ENCODE measurements at regions not wholly inside any gene's neighbourhood (a gene's known extent, or its start where the extent isn't known, plus 50 kb on each side); places are given as distances from the start of the nearest gene placed in this dataset.

DNA sequence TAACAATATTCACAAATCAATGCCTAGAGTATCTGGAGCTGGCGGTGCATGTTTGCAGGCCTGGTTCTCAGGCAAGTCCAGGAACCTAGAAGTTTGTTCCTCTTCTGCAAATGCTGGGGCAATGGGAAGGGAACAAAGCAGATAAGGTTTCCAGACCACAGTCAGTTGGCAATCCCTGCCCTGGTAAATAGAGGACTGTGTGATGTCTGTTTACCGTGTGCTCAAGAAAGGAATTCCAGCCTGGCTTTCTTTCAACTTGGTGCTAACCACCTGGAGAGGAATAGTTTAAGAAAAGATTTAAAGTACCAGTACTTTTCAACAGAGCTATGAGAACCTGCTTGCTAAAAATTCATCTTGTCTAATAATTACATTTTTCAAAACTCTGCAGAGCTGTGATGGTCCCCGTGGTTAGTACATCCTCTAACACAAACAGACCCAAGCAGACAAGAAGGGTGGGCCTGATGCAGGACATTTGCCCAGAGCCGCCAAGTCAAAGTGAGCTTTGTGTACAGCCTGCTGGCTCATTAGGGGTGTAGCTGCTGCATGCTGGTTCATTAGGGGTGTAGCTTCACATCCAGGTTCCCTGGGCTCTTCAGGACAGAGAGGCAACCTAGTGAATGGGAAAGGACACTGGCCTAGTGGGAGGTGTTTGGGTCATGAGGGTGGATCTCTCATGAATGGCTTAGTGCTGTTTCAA is 220.5 kb downstream of the SQOR start:
- in situ Hi-C loops (cut with MboI) (no loop called here), intact Hi-C loops (cut with micrococcal nuclease; ENCODE audit: unreplicated experiment) (no loop called here)
- no peak overlapping the region for H3K4me2 ChIP-seq (ENCODE audit: control insufficient read depth, insufficient read depth)
- ChIA-PET CTCF (interaction anchor here (0.8 kb wide), 1 partner anchor 60 kb away, joined by 3 read pairs; no protein-coding TSS in a partner anchor), POLR2A (no interaction called here), SMC1A (ENCODE audit: uncharacterized antibody, unreplicated experiment) (interaction anchor here (0.5 kb wide), 1 partner anchor 38 kb away, joined by 4 read pairs; no protein-coding TSS in a partner anchor), RAD21 (ENCODE audit: unreplicated experiment) (no interaction called here)
- H2AFZ ChIP-seq (ENCODE audit: control insufficient read depth, low read depth, low read length) = no peak overlapping the region
- H3K36me3 ChIP-seq (ENCODE audit: control insufficient read depth in 2 of 2, insufficient read depth in 2 of 2, low read length in 1 of 2) = no peaks in the 10 kb centered on the region
- no peak overlapping the region for H3K4me3 ChIP-seq
- no peaks in the 10 kb centered on the region for H3K27me3 ChIP-seq (replicated peaks in 1 of 2; ENCODE audit: control insufficient read depth in 2 of 2, insufficient read depth in 2 of 2, low read length in 1 of 2)
- no peaks in the 10 kb centered on the region for H3K79me2 ChIP-seq (ENCODE audit: control insufficient read depth, insufficient read depth, low read length)
- no TSS peak for BruUV-seq (replicated peaks)
- no peak for ATAC-seq
- H3K9ac ChIP-seq (ENCODE audit: control insufficient read depth, insufficient read depth, low read length) = no peak overlapping the region
- TF ChIP-seq SREBF1 (IDR thresholded peaks at IDR 0.05; ENCODE audit: low read length) = no peak
- no peak for TF ChIP-seq TCF12 (IDR thresholded peaks at IDR 0.05; ENCODE audit: low read depth, low read length)
- no peak for TF ChIP-seq FOXK2 (IDR thresholded peaks at IDR 0.05)
- no peak for TF ChIP-seq BACH1 (IDR thresholded peaks at IDR 0.05; ENCODE audit: borderline replicate concordance)
- no peak for TF ChIP-seq JUND (IDR thresholded peaks at IDR 0.05; ENCODE audit: low read depth, low read length)
- TF ChIP-seq, protein P1, sequence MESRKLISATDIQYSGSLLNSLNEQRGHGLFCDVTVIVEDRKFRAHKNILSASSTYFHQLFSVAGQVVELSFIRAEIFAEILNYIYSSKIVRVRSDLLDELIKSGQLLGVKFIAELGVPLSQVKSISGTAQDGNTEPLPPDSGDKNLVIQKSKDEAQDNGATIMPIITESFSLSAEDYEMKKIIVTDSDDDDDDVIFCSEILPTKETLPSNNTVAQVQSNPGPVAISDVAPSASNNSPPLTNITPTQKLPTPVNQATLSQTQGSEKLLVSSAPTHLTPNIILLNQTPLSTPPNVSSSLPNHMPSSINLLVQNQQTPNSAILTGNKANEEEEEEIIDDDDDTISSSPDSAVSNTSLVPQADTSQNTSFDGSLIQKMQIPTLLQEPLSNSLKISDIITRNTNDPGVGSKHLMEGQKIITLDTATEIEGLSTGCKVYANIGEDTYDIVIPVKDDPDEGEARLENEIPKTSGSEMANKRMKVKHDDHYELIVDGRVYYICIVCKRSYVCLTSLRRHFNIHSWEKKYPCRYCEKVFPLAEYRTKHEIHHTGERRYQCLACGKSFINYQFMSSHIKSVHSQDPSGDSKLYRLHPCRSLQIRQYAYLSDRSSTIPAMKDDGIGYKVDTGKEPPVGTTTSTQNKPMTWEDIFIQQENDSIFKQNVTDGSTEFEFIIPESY (IDR thresholded peaks at IDR 0.05) = no peak
- no peak for TF ChIP-seq IKZF1 (conservative IDR thresholded peaks at IDR 0.05)
- TF ChIP-seq, protein P2, sequence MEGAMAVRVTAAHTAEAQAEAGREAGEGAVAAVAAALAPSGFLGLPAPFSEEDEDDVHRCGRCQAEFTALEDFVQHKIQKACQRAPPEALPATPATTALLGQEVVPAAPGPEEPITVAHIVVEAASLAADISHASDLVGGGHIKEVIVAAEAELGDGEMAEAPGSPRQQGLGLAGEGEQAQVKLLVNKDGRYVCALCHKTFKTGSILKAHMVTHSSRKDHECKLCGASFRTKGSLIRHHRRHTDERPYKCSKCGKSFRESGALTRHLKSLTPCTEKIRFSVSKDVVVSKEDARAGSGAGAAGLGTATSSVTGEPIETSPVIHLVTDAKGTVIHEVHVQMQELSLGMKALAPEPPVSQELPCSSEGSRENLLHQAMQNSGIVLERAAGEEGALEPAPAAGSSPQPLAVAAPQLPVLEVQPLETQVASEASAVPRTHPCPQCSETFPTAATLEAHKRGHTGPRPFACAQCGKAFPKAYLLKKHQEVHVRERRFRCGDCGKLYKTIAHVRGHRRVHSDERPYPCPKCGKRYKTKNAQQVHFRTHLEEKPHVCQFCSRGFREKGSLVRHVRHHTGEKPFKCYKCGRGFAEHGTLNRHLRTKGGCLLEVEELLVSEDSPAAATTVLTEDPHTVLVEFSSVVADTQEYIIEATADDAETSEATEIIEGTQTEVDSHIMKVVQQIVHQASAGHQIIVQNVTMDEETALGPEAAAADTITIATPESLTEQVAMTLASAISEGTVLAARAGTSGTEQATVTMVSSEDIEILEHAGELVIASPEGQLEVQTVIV (IDR thresholded peaks at IDR 0.05; ENCODE audit: borderline replicate concordance, partially characterized antibody) = no peak
- H3K27ac ChIP-seq (ENCODE audit: control insufficient read depth, insufficient read depth) = no peak overlapping the region
- no peaks in the 10 kb centered on the region for H4K20me1 ChIP-seq (ENCODE audit: control insufficient read depth, insufficient read depth)
- WGBS (ENCODE audit: insufficient coverage, insufficient replicate concordance, low lambda C conversion rate, missing lambda C conversion rate) = 31% methylated on average over 4 of the region's 4 CpGs
- no peak for FAIRE-seq
- no peak for DNase-seq (ENCODE audit: low read depth, low spot score)
- no peaks in the 10 kb centered on the region; the same call in 2 of the 3 replicates for H3K9me3 ChIP-seq (replicated peaks; ENCODE audit: control insufficient read depth, insufficient read depth, low read length)
- H3K4me1 ChIP-seq (ENCODE audit: control insufficient read depth, insufficient read depth, low read length) = no peaks in the 10 kb centered on the region

All from GM12878 (cell line).